OCI-LY3 (cell line): ENCODE measurements at regions not wholly inside any gene's neighbourhood (a gene's known extent, or its start where the extent isn't known, plus 50 kb on each side); places are given as distances from the start of the nearest gene placed in this dataset.
"Not testable (repeated sequence)": the region's sequence is repeated elsewhere in the genome, so short reads cannot be mapped to it uniquely, and the experiment has no call there.

Experiments used
- H2AFZ ChIP-seq: fragments of 200-600, 300-600 bp; shearing (Covaris generic); 2 replicates; pipeline ENCODE4 v1.6.0; 2014; ENCODE audit warnings: antibody characterized with exemption, low read depth, low read length
- H3K27ac ChIP-seq: fragments of 200-600, 300-600 bp; sonication (generic); 2 replicates; pipeline ENCODE4 v1.5.1; 2014; ENCODE audit warnings: mild to moderate bottlenecking, low read length, moderate library complexity, mixed read lengths
- H3K27me3 ChIP-seq: fragments of 200-600, 300-600 bp; sonication (generic); 2 replicates; pipeline ENCODE4 v1.6.1; 2014; ENCODE audit warnings: low read depth, low read length, mixed read lengths
- H3K36me3 ChIP-seq: fragments of 200-600, 300-600 bp; sonication (generic); replicated peaks from 2 replicates; pipeline ENCODE3; 2014; ENCODE audit warnings: low read depth, low read length, mixed read lengths
- H3K4me1 ChIP-seq: fragments of 300-600, 200-600 bp; sonication (generic); 2 replicates; pipeline ENCODE4 v1.6.1; 2014; ENCODE audit warnings: low read length, mixed read lengths
- H3K4me2 ChIP-seq: fragments of 200-600, 300-600 bp; sonication (generic); 2 replicates; pipeline ENCODE4 v1.6.1; 2014; ENCODE audit warnings: low read length, mixed read lengths
- H3K4me3 ChIP-seq: fragments of 300-600, 200-600 bp; sonication (generic); 2 replicates; pipeline ENCODE4 v1.5.1; 2014; ENCODE audit warnings: antibody characterized with exemption, mild to moderate bottlenecking, low read length, moderate library complexity
- H3K79me2 ChIP-seq: fragments of 300-600, 200-600 bp; shearing (Covaris generic); 2 replicates; pipeline ENCODE4 v1.6.1; 2014; ENCODE audit warnings: mild to moderate bottlenecking, low read length, mixed read lengths
- H3K9ac ChIP-seq: fragments of 300-600, 200-600 bp; shearing (Covaris generic); 2 replicates; pipeline ENCODE4 v1.6.0; 2014; ENCODE audit warnings: mild to moderate bottlenecking, low read length, moderate library complexity
- H3K9me3 ChIP-seq: fragments of 200-600, 300-600 bp; shearing (Covaris generic); 2 replicates; pipeline ENCODE4 v1.6.1; 2014; ENCODE audit warnings: low read length, mixed read lengths; ENCODE audit not compliant: insufficient read depth
- H4K20me1 ChIP-seq: fragments of 200-600, 300-600 bp; sonication (generic); 2 replicates; pipeline ENCODE4 v1.6.1; 2016; ENCODE audit warnings: low read length, mixed read lengths; ENCODE audit not compliant: insufficient read depth
- EZH2phosphoT487 ChIP-seq: fragments of 200-600 bp; shearing (Covaris generic); IDR thresholded peaks from 2 replicates; pipeline ENCODE4 v1.6.1; 2018; ENCODE audit warnings: antibody characterized with exemption, mixed run types, low read depth
- TF ChIP-seq, protein P1 (sequence below): fragments of 200-600, 300-600 bp; sonication (generic); IDR thresholded peaks from 2 replicates; pipeline ENCODE4 v1.5.1; 2014; ENCODE audit warnings: antibody characterized with exemption, low read length, low read depth

DNA sequence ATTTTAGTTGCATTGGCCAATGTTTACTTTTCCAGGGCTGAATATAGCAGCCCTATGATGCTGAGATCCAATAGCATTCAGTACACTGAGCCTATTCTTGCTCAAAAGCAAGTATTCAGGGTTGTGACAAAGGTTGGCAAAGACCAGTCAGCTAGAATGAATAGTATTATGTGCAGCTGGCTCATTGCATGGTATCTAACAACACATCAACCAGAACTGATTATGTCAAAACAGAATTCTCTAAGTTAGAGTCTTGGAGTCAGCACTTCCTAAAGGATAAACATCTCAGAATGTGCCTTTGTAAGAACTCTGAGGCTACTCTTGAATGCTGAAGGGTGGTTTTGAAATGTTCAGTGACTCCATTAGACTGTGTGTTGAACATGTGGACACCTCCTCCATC lies 774.5 kb upstream of the RGMB start:
- Histone ChIP-seq H3K27me3 (no peaks in the 10 kb centered on the region), H3K4me2 (no peak overlapping the region), H3K9ac (no peak overlapping the region), H3K27ac (no peak overlapping the region), H3K36me3 (no peaks in the 10 kb centered on the region), H4K20me1 (no peaks in the 10 kb centered on the region), H3K9me3 (no peaks in the 10 kb centered on the region), H2AFZ (no peak overlapping the region), H3K4me1 (no peaks in the 10 kb centered on the region), H3K79me2 (no peaks in the 10 kb centered on the region), H3K4me3 (no peak overlapping the region)
- no peak for TF ChIP-seq EZH2phosphoT487
- TF ChIP-seq, protein P1, sequence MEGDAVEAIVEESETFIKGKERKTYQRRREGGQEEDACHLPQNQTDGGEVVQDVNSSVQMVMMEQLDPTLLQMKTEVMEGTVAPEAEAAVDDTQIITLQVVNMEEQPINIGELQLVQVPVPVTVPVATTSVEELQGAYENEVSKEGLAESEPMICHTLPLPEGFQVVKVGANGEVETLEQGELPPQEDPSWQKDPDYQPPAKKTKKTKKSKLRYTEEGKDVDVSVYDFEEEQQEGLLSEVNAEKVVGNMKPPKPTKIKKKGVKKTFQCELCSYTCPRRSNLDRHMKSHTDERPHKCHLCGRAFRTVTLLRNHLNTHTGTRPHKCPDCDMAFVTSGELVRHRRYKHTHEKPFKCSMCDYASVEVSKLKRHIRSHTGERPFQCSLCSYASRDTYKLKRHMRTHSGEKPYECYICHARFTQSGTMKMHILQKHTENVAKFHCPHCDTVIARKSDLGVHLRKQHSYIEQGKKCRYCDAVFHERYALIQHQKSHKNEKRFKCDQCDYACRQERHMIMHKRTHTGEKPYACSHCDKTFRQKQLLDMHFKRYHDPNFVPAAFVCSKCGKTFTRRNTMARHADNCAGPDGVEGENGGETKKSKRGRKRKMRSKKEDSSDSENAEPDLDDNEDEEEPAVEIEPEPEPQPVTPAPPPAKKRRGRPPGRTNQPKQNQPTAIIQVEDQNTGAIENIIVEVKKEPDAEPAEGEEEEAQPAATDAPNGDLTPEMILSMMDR = no peak

DNA sequence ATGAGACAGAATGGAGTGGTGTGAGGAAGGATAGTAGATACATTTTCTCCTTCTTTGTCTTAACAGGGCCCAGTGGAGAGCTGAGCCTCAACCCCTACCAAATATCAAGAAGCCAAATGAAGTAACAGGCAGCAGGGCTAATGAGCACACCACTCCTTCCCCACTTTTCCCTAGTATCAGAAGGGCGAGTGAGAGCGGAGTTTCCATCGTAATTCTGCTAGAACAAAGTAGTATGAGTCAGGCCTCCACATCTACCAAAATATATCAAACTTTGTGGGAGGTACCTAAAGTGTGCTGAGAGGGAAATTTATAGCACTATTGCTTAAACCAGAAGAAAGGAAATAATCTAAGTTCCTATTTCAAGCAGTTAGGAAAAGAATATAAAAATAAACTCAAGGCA lies 769.0 kb upstream of the RGMB start:
- no peak overlapping the region for H3K27ac ChIP-seq
- H3K4me3 ChIP-seq = no peak overlapping the region
- H2AFZ ChIP-seq = no peak overlapping the region
- no peaks in the 10 kb centered on the region for H4K20me1 ChIP-seq
- no peaks in the 10 kb centered on the region for H3K79me2 ChIP-seq
- no peaks in the 10 kb centered on the region for H3K36me3 ChIP-seq
- no peak for TF ChIP-seq EZH2phosphoT487
- TF ChIP-seq, protein P1 = no peak
- no peaks in the 10 kb centered on the region for H3K27me3 ChIP-seq
- H3K4me1 ChIP-seq = no peaks in the 10 kb centered on the region
- H3K9me3 ChIP-seq = no peaks in the 10 kb centered on the region
- H3K4me2 ChIP-seq = no peak overlapping the region
- H3K9ac ChIP-seq = no peak overlapping the region

DNA sequence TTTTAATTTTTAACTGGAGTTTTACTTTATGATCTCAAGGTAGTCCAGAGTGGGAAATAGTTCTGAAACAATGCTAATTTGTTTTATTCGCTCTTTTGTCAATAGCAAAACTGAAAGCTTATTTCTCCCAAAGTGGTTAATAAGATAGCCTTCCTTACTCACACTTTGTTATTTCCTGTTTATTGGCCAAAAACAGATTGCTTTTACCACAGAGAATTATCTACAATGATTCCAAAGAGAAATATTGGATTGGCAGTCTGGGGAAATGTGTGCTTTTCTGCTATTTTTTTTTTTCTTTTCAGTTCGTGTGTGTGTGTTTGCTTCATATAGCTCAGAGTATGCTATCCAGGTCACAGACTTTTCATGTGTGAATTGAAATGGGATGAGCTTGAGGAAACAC lies 756.7 kb upstream of the RGMB start:
- Histone ChIP-seq H3K27ac (no peak overlapping the region), H3K27me3 (no peaks in the 10 kb centered on the region), H3K36me3 (no peaks in the 10 kb centered on the region), H3K4me2 (no peak overlapping the region), H3K79me2 (no peaks in the 10 kb centered on the region), H3K4me1 (no peaks in the 10 kb centered on the region), H4K20me1 (no peaks in the 10 kb centered on the region), H3K9ac (no peak overlapping the region), H3K4me3 (no peak overlapping the region), H3K9me3 (no peaks in the 10 kb centered on the region), H2AFZ (no peak overlapping the region)
- no peak for TF ChIP-seq EZH2phosphoT487
- TF ChIP-seq, protein P1 = no peak

DNA sequence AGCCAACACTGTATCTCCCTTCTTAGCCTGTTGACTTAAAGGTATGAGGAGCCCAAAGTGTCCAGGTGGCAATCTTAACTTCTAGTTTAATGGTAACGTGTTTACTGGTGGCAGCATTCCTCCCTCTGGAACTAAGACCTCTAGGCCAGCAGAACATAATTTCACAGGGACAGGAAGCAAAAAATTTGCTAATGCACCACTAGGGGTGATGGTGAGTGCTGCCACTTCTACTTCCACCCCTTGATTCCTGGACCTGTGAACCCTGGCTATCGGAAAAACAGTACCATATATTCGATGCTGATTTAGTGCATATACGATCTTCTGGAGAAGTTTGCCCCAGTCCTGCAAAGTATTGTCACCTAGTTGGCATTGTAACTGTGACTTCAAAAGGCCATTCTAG lies 743.2 kb upstream of the RGMB start:
- H3K9me3 ChIP-seq, H3K4me3 ChIP-seq, H3K36me3 ChIP-seq, H4K20me1 ChIP-seq, H3K9ac ChIP-seq, H3K27ac ChIP-seq, H2AFZ ChIP-seq, H3K79me2 ChIP-seq, H3K4me1 ChIP-seq, H3K4me2 ChIP-seq, H3K27me3 ChIP-seq: not testable (repeated sequence)

DNA sequence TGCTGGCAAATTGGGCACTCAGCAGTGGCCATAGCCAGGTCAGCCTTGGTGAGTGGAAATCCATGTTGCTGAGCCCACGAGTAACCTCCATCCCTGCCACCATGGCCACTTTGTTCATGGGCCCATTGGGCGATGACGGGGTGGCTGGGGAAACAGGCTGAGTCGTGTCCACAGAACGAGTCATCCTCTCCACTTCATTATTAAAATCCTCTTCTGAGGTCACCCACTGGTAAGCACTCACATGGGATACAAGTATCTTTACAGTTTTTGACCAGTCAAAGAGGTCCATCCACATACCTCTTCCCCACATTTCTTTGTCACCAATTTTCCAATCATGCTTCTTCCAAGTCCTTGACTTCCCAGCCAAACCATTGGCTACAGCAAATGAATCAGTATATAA lies 742.4 kb upstream of the RGMB start:
- not testable (repeated sequence) for H2AFZ ChIP-seq, H3K27ac ChIP-seq, H3K9ac ChIP-seq, H4K20me1 ChIP-seq, H3K36me3 ChIP-seq, H3K4me3 ChIP-seq, H3K79me2 ChIP-seq, H3K9me3 ChIP-seq, H3K27me3 ChIP-seq, H3K4me1 ChIP-seq
- peak overlapping the region; percentile 56 for H3K4me2 ChIP-seq
